Nephron (organoid): ENCODE measurements at regions not wholly inside any gene's neighbourhood (a gene's known extent, or its start where the extent isn't known, plus 50 kb on each side); places are given as distances from the start of the nearest gene placed in this dataset.

ENCODE experiments used
- H3K27ac Mint-ChIP-seq, 3 experiments: 2 replicates each; pipeline ENCODE4 v1.8.0; 2020; ENCODE audit warnings: mixed read lengths in 3 of 3, mild to moderate bottlenecking in 2 of 3, moderate library complexity in 1 of 3
- H3K27me3 Mint-ChIP-seq: 2 replicates; pipeline ENCODE4 v1.8.0; 2021; ENCODE audit warnings: low read depth, mild to moderate bottlenecking, moderate library complexity, mixed read lengths
- H3K36me3 Mint-ChIP-seq: 2 replicates; pipeline ENCODE4 v1.8.0; 2020; ENCODE audit warnings: low read depth, mixed read lengths
- H3K4me1 Mint-ChIP-seq: 2 replicates; pipeline ENCODE4 v1.8.0; 2020; ENCODE audit warnings: mixed read lengths
- H3K4me3 Mint-ChIP-seq, 3 experiments: 2 replicates each; pipeline ENCODE4 v1.8.0; 2020; ENCODE audit warnings: mild to moderate bottlenecking in 3 of 3, mixed read lengths in 3 of 3, moderate library complexity in 2 of 3
- H3K9me3 Mint-ChIP-seq: 2 replicates; pipeline ENCODE4 v1.8.0; 2020; ENCODE audit warnings: mixed read lengths
- CTCF ChIP-seq, 3 experiments: fragments of 200-600 bp; sonication (generic); IDR thresholded peaks; one replicate each; pipeline ENCODE4 v1.5.0; 2021; ENCODE audit warnings: antibody characterized with exemption in 3 of 3; ENCODE audit not compliant: unreplicated experiment in 3 of 3

DNA sequence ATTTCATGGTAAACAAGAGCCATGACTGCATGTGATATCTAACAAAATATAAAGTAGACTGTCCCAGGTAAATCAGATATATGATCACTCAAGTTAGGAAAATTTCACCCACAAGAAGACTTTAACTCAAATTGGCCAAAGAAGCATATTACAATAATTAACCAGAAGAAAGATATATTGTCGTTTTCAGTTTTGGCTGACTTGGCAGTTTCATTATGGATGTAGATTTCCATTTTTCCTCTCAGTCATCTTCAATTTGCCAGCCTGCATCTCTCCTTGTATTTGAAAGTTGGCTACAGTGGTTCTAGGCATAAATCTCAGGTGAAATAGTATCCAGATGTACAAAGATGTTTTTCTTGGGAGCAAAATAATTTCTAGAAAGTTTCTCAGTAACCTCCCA, 761.6 kb downstream of the LRFN5 start:
- Mint-ChIP-seq H3K9me3 (no peaks in the 10 kb centered on the region), H3K36me3 (no peaks in the 10 kb centered on the region), H3K27me3 (no peaks in the 10 kb centered on the region), H3K27ac (no peak overlapping the region), H3K4me3 (no peak overlapping the region), H3K4me1 (peaks cover 9% of the 10 kb centered on the region)
- no peak for TF ChIP-seq CTCF (IDR thresholded peaks at IDR 0.05; ENCODE audit: unreplicated experiment in 3 of 3)

GRCh38 chr14:42353315-42353714, 746.6 kb downstream of the LRFN5 start:
- TF ChIP-seq CTCF (IDR thresholded peaks at IDR 0.05; ENCODE audit: unreplicated experiment in 3 of 3), result no peak
- Mint-ChIP-seq H3K9me3 (no peaks in the 10 kb centered on the region), H3K4me3 (no peak overlapping the region), H3K27ac (no peak overlapping the region), H3K27me3 (peaks cover 7% of the 10 kb centered on the region), H3K36me3 (no peaks in the 10 kb centered on the region), H3K4me1 (no peaks in the 10 kb centered on the region)

GRCh38 chr14:42335918-42336317, 729.2 kb downstream of the LRFN5 start:
- Mint-ChIP-seq H3K4me1 (no peaks in the 10 kb centered on the region), H3K9me3 (peaks cover 2% of the 10 kb centered on the region), H3K27ac (no peak overlapping the region), H3K27me3 (no peaks in the 10 kb centered on the region), H3K36me3 (no peaks in the 10 kb centered on the region), H3K4me3 (no peak overlapping the region)
- TF ChIP-seq CTCF (IDR thresholded peaks at IDR 0.05; ENCODE audit: unreplicated experiment in 3 of 3), result no peak

DNA sequence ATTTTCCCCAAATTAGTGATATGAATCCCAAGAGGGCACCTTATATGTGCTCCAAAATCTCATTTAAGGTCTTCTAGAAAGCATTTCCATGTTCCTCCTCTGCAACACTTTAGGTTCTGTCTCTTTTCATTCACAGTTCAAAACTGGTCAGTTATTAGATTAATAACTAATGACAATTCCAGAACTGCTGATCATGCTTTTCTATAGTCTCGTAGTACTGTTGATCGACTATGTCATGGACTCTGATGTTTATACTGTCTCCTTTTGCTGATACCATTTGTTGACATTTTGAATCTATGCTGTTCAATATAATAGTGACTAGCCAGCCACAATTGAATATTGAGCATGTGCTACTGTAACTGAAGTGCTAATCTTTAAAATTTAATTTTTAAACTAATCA, 728.3 kb downstream of the LRFN5 start:
- peaks cover 2% of the 10 kb centered on the region for H3K9me3 Mint-ChIP-seq
- H3K4me1 Mint-ChIP-seq, result no peaks in the 10 kb centered on the region
- no peak for TF ChIP-seq CTCF (IDR thresholded peaks at IDR 0.05; ENCODE audit: unreplicated experiment in 3 of 3)
- H3K4me3 Mint-ChIP-seq, result no peak overlapping the region
- H3K27ac Mint-ChIP-seq, result no peak overlapping the region
- H3K36me3 Mint-ChIP-seq, result no peaks in the 10 kb centered on the region
- H3K27me3 Mint-ChIP-seq, result no peaks in the 10 kb centered on the region

GRCh38 chr14:42323426-42323825, 716.8 kb downstream of the LRFN5 start:
- Mint-ChIP-seq H3K4me3 (no peak overlapping the region), H3K9me3 (peaks cover 5% of the 10 kb centered on the region)

More at GRCh38 chr14:42323426-42323825, 716.8 kb downstream of the LRFN5 start:
- no peaks in the 10 kb centered on the region for H3K4me1 Mint-ChIP-seq
- no peak for TF ChIP-seq CTCF (IDR thresholded peaks at IDR 0.05; ENCODE audit: unreplicated experiment in 3 of 3)
- no peaks in the 10 kb centered on the region for H3K27me3 Mint-ChIP-seq
- no peak overlapping the region for H3K27ac Mint-ChIP-seq
- H3K36me3 Mint-ChIP-seq, result no peaks in the 10 kb centered on the region
